ENCODE measurements at regions not wholly inside any gene's neighbourhood (a gene's known extent, or its start where the extent isn't known, plus 50 kb on each side); places are given as distances from the start of the nearest gene placed in this dataset.
"Not testable (repeated sequence)": the region's sequence is repeated elsewhere in the genome, so short reads cannot be mapped to it uniquely, and the experiment has no call there.

GRCh38 chrX:56468441-56468840, 95.0 kb upstream of the UBQLN2 start:
- H3K27ac Mint-ChIP-seq: no peak overlapping the region
- H3K36me3 Mint-ChIP-seq (ENCODE audit: low read depth): peaks cover 8% of the 10 kb centered on the region
- DNase-seq: no peak

GRCh38 chrX:56494923-56495322, 68.5 kb upstream of the UBQLN2 start:
- peaks cover 58% of the 10 kb centered on the region for H3K27me3 Mint-ChIP-seq
- H3K27ac Mint-ChIP-seq; H3K4me1 Mint-ChIP-seq (ENCODE audit: low read depth); H3K36me3 Mint-ChIP-seq (ENCODE audit: low read depth); H3K4me3 Mint-ChIP-seq; DNase-seq; H3K9me3 Mint-ChIP-seq: not testable (repeated sequence)

More at GRCh38 chrX:56468441-56468840, 95.0 kb upstream of the UBQLN2 start:
- Mint-ChIP-seq H3K9me3 (no peaks in the 10 kb centered on the region), H3K27me3 (peaks cover 77% of the 10 kb centered on the region), H3K4me1 (ENCODE audit: low read depth) (peaks cover 7% of the 10 kb centered on the region), H3K4me3 (no peak overlapping the region)

- H3K4me3 Mint-ChIP-seq: no peak overlapping the region
- no peak overlapping the region for H3K27ac Mint-ChIP-seq
- peaks cover 1% of the 10 kb centered on the region for H3K4me1 Mint-ChIP-seq (ENCODE audit: low read depth)
- H3K27me3 Mint-ChIP-seq: peaks cover 56% of the 10 kb centered on the region
- H3K9me3 Mint-ChIP-seq: no peaks in the 10 kb centered on the region
- no peak for DNase-seq
- peaks cover 2% of the 10 kb centered on the region for H3K36me3 Mint-ChIP-seq (ENCODE audit: low read depth)
These were observed 64.7 kb upstream of the UBQLN2 start for GRCh38 chrX:56498756-56499155.

GRCh38 chrX:56499372-56499771, 64.1 kb upstream of the UBQLN2 start:
- Mint-ChIP-seq H3K27me3 (peaks cover 56% of the 10 kb centered on the region), H3K4me1 (ENCODE audit: low read depth) (peaks cover 1% of the 10 kb centered on the region), H3K4me3 (no peak overlapping the region), H3K9me3 (no peaks in the 10 kb centered on the region), H3K36me3 (ENCODE audit: low read depth) (peaks cover 2% of the 10 kb centered on the region), H3K27ac (no peak overlapping the region)
- no peak for DNase-seq

- Mint-ChIP-seq H3K27me3 (peaks cover 77% of the 10 kb centered on the region), H3K9me3 (peaks cover 8% of the 10 kb centered on the region), H3K36me3 (ENCODE audit: low read depth) (no peaks in the 10 kb centered on the region), H3K4me3 (no peak overlapping the region), H3K4me1 (ENCODE audit: low read depth) (no peaks in the 10 kb centered on the region), H3K27ac (no peak overlapping the region)
- no peak for DNase-seq
These were observed 59.3 kb upstream of the UBQLN2 start for GRCh38 chrX:56503941-56504673.

GRCh38 chrX:56505866-56506265, 57.6 kb upstream of the UBQLN2 start:
- no peaks in the 10 kb centered on the region for H3K4me1 Mint-ChIP-seq (ENCODE audit: low read depth)
- H3K27ac Mint-ChIP-seq: no peak overlapping the region
- DNase-seq: no peak
- H3K36me3 Mint-ChIP-seq (ENCODE audit: low read depth): no peaks in the 10 kb centered on the region
- H3K27me3 Mint-ChIP-seq: peaks cover 83% of the 10 kb centered on the region
- peaks cover 18% of the 10 kb centered on the region for H3K9me3 Mint-ChIP-seq
- H3K4me3 Mint-ChIP-seq: no peak overlapping the region

Data from activated T-cell treated with anti-CD3 and anti-CD28 coated beads, Interleukin-2, amount 50 U/mL, for 24 hours (primary cell).